HG02852 (cell line): ENCODE measurements at regions not wholly inside any gene's neighbourhood (a gene's known extent, or its start where the extent isn't known, plus 50 kb on each side); places are given as distances from the start of the nearest gene placed in this dataset.

Source experiments
- ATAC-seq: cut with Tn5 transposase; IDR thresholded peaks from one replicate; pipeline ENCODE4 v1.9.1; 2021; ENCODE audit warnings: mild to moderate bottlenecking, moderate library complexity; ENCODE audit not compliant: unreplicated experiment

DNA sequence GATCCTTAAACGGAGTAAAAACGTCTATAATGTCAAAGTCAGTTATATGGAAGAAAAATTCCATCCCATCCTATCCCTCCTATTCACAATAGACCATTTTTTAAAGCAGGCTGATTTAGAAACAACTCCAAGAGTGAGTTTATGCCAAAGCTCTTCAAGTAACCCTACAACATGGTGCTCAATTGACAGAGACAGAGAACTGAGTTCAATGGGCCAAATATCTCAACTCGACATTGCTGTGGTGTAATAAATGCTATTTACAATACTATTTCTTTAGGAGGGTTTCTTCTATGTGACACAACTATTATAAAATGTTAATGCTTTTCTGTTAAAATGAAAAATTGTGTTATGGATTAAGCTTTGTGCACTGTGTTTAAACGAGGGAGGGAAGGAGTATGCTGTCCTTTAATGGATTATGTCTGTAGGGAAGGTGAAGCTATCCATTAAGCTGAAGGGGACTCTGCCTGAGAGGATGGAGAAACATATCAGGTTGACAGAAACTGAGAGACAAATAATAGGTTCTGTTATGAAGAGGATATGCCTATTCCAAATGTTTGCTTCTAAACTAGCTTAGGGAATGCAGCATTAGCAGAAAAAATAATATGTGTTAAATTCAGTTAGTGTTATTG is 362.5 kb upstream of the CHRM3 start:
- no peak for ATAC-seq

DNA sequence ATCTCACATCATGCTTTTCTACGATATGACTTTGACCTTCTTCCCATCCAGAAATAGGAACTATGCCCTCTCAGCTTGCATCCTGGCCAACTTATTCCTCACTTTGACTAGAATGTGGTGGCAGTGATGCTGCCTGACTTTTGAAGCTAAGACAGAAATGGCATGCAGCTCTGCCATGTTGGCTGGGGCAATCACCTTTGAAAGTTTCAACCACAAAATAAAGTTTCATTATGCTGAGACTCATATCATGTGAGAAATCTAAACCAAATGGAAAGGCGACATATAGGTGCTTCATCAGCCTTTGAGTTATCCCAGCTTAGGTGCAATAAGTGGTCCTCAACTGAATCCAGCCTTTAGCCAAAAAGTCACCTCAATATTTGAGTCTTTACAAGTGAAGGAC is 370.0 kb upstream of the CHRM3 start:
- ATAC-seq, result no peak

DNA sequence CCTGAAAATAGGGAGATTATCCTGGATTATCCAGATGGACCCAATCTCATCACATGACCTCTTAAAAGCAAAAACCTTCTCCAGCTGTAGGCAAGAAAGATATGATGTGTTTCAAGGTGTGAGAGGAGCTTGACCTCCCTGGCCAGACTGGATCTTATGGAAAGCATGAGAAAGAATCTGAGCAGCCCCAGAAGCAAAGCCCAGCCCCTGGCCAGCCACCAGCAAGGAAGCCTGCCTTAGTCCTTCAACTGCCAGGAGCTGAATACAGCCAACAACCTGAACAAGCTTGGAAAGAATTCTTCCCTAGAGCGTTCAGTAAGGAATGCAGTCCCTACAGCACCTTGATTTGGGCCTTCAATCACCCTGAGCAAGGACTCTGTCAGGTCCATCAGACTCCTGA is 375.0 kb upstream of the CHRM3 start:
- ATAC-seq, result no peak

DNA sequence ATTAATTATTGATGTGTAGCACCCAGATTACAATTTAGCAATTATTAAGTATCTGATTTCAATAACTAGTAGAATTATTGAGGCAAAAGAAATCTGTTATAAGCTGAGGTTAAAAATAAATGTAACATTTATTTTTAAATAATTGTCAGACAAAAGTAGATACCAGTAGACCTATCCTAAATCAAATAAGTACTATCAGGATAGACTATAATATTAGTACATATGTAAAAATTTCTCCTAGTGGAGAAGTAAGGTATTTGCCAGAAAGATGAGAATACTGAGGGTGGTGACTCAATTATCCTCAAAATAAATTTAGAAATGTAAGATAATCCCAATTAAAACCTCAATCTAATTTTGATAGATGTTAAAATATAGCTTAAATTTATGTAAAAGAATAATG is 377.8 kb upstream of the CHRM3 start:
- ATAC-seq, result no peak

DNA sequence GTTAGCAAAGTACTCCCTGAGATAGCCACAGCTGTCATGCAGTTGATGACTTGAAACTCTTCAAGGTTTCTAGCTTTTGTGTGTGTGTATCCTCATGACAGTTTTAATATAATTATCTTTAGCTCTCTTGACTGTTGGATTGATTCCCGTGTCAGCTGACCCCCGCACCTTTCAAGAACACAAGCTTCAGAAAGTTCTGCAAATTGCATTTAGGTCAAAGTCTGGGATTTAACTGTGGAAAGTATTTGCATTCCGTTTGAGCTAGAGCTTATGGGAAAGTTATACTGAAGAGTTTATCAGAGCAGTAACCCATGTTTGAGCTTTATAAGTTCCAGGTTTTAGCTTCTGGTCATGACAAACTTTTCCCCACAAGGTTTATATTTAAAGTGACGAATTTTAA is 380.1 kb upstream of the CHRM3 start:
- ATAC-seq, result no peak

DNA sequence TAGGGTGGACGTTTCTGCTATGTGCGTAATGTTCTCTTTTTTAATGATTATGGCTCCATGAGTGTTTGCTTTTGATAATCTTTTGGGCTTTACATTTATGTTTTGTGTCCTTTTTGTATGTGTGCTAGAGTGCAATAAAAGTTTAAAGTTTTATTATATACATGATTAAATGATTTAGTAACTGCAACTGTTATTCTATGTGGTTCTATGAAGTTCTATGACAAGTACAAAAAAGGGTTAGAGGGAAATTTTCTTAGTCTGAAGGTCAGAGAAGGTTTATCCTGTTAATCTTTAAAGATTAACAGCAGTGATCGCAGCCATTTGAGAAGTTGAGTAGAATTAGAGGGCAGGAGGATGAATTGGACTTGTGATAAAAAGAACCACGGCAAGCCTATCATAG is 386.4 kb upstream of the CHRM3 start:
- ATAC-seq, result no peak

DNA sequence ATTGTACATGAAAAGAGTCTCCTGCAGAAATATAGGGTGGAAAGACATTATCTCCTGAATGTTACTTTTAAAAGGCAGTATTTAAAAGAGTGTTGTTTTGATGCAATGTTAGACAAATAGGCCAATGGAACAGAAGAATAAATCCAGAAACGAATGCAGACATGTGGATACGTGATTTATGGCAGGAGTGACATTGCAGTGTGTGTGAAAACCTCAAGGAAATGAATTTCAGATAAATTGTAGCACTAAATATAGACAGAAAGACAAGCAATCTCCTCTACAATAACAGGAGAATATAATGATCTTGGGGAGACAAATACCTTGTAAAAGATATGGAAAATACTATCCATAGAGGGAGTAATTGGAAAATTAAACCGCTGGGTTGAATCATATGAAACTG is 387.8 kb upstream of the CHRM3 start:
- ATAC-seq, result no peak

DNA sequence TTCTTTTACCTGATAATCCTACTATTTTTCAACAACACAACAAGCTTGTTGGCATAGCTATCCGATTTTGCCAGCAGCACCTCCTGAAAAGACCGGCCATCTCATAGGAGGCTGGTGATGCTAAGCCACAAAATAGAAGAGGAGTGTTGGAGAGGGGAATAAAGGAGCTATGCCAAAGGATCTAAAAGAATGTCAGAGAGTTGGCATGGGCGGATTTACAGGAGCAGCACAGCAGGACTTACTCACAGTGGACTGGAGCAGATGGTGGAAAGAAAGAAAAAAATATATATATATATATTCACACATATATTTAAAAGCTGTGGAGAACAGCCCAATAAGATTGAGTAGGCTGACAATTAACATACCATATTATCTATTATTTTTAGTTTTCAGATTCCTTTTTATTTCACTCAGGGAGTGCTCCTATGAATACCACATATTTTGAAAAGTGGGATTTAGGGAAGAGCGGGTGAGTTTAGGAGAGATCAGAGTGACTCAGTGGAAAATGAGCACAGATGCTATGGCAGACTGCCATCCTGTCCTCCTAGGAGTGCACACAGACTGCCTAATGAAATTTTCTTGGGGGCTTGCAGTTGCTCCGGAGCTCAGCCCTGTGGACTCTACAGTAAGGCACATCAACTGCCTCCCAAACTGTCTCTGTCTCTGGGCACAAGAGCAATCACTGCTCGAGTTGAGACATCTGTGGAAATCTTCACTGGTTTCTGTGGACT is 394.4 kb upstream of the CHRM3 start:
- ATAC-seq, result no peak

DNA sequence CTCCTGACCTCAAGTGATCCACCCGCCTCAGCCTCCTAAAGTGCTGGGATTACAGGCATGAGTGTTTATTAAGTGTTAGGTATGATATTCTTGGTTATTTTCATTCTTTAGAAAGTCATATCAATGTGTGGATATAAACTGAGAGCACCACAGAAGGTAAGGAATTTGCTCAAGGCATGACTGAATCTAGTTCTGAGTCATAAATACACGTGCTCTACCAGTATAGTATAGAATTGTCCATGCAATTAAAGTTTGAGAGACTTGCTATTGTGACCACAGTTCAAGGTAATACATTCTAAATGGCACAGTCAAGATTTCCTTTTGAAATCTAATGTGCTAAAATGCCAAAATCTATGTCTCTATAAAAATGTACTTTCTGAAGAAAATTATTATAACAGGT is 401.1 kb upstream of the CHRM3 start:
- ATAC-seq, result no peak

DNA sequence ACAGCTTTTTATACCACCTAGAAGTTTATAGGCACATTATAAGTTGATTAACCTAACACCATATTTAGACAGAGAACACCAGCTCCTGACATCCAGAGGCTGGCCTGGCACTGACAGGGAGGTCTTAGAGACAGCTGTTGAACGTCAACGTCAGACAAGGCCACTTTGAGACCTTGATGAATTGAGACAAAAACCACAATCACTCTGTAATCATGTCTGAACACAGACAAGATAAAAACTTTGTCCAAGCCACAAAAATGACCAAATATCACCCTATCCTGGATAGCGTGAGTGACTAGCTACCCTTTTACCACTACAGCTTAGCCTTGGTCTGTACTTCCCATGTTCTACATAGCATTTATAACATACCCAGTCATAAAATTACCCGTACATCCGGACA is 403.6 kb upstream of the CHRM3 start:
- ATAC-seq, result no peak

DNA sequence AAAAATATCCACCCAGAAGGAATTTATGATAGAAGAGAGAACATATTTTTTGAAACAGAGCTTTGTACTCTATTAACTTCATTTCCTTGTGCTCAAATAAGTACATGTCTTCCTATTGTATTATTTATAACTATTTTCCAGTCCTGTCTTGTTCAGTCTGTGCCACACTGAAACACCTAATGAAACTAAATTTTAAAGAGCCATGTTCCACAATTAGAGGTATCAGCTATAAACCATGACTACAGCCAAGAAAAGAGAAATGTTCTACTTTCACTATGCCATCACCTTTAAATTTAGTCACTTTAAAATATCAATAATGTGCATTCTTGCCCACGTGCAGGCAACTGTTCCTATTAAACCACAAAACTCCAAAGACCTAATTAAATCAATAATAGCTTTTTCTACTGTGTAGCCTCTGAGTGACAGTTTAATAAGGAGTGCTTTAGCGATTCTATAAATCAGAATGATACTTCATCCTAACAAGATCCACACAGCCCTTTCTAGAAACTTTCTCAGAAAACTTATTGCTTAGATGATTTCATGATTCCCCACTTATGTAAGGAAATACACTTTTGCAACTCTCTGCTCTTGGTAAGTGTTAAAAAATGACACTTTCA is 404.9 kb upstream of the CHRM3 start:
- ATAC-seq, result no peak

DNA sequence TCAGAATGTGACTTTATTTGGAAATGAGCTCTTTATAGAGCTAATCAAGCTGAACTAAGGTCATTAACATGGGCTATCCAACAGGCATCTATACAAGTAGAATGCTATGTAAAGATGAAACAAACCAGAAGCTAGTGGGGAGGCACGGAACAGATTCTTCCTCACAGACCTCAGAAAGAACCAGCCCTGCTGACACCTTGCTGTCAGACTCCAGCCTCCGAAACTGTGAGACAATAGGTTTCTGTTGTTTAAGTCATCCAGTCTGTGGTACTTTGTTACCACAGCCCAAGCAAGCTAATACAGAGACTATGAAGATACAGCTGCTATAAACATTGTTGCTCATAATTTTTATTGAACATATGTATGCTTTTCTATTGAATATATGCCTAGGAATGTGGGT is 406.3 kb upstream of the CHRM3 start:
- ATAC-seq, result no peak

DNA sequence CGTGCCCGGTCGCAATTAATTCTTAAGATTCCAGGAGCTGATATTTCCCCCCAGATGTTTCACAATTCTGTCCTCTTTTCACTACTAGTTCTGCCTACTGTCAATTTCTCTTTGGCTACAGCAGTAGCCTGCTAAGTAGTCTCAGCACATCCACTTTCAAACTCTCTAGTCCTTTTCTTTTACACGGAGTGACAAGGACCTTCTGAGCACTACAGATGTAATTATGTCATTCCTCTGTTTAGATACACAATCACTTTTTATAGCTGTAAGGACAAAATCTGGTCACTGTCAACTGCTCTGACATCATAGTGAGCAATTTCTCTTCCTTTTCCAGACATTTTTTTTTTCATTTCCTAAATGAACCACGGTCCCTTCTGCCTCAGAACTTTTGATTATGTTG is 421.7 kb upstream of the CHRM3 start:
- ATAC-seq, result no peak

DNA sequence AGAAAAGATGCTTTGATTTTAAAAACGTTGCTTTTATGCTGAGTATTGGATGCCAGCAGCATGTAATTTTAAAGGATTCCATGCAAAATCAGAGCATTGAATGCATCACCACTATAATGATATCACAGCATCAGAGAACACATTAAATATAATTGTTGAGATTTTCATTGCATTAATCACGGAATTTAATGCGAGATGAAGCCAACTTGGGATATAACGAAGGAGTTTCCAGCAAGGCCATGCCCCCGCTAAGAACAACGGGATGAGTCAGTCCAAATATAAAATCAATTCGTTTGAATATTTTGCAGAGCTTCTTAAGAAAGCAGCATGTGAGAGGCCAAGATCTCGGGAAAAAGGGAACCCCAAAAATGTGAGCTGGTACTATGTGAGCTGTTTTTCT is 423.4 kb upstream of the CHRM3 start:
- no peak for ATAC-seq

DNA sequence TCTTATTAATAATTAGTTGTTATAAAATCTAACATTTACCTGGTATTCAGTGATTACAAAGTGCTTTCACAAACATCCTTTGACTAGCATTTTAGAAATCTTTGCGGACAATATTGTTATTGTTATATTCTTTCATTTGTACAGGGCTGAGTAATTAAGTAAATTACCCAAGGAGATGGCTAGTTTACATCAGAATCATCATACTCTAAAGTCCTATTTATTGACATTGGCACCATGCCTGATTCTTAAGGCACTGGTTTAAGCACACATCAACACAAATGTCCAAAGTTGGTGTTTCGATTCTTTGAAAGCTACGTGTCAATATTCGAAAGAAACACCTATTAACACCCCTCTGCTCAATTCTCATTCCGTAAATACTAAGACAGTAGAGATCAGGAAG is 424.6 kb upstream of the CHRM3 start:
- no peak for ATAC-seq

DNA sequence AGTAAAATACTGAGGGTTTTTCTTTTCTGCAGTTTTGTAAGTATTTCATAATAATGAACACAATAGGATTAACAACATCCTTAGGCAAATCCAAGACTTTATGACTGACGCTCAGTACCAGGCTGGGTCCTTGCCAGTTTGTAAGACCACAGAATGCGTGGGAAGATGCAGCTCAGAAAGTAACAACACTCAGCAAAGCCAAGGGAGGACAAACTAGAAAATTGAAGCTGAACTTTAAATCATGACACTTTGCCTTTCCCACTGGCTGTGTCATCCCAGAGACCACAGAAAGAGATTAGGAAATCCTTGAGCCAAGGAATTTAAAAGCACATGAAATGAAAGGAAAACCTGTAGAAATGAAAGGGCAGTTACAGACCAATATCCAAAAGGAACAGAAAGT is 426.3 kb upstream of the CHRM3 start:
- ATAC-seq, result no peak

DNA sequence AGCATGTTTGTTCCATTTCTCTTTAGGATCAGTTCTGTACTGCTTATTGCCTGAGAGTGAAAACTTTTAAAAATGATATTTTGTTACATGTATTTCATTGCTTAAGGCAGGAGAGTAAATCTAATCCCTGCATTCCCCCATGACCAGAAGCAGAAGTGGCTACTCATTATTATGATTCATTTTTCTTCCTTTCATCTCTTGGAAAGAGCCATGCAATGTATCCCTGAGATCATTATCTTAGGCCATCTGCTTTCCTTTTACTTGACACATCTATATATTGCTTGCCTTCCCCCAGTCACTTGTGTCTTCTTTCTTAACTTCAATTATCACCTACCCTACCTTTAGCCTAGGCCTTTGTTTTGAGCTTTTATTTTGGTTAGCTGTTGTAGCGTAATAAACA is 430.4 kb upstream of the CHRM3 start:
- no peak for ATAC-seq

DNA sequence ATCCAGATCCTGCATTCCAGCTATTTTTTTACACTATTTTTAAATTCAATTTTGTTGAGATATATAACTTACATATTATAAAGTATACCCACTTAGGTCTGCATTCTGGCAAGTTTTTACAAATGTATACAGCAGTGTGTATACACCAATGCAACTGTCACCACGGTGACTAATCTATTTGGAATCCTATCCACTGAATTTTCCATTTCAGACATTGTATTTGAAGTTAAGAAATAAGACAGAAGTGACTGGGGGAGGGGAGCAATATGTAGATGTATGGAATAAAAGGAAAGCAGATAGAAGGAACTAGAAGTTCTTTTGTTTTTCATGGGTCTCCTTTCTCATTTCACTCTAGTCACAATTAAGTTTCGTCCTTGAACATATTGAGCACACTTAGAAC is 431.5 kb upstream of the CHRM3 start:
- no peak for ATAC-seq

DNA sequence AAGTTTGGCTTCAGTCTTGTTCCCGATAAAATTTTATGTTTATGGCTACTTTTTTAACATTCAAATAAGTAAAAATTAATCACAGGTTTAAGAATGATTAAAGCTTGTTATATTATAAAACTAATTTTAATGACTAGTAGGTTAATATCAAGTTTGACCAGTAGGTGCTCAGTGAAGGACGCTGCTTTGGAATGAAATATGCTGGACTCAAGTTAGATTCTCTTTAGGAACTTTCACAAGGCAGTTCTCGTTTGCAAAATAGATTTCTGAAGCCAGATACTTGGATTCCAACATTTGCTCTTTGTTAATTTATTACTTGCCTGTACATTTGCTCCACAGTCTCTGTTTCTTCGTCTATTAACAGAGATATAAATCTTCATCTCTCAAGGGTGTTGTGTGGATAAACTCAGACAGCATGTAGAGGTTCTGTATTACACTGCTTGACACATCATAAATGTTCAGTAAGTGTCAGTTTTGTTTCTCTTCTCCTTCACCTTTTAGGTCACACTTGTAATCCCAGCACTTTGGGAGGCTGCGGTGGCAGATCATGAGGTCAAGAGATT is 432.8 kb upstream of the CHRM3 start:
- ATAC-seq, result no peak

DNA sequence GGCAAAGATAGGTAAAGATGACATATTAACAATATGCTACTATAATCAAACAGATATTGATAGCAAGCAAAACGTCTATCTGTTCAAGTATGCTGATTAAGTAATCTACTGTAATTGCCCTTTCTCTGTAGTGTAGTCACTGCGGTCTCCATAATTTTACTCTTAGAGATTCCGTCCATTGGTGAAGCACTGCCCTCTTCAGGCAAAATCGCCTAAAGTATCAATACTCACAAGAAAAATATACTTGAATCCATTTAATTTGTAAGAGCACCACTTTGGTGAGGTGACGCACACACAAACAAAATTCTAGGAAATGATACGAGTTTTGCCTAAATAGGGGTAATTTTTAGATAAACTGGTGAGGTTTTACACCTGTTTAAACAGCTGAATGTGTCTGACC is 434.6 kb upstream of the CHRM3 start:
- no peak for ATAC-seq

DNA sequence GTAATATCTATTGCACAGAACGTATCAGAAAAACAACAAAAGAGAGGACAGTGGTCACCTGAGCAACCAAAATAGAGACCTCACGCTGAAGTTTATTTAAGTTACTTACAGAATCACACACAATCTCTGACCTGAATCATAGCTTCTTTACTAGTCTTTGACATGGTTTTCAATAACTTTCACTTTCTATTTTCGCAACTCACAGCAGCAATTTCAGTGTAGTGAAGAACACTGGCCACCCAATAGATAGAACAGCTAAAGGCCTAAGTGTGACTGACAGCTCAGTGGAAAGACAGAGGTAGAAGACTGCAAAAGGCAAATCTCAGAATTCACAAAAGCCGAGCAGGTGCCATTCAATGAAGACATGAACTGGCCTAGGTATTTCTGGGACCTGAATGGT is 435.6 kb upstream of the CHRM3 start:
- ATAC-seq, result no peak

DNA sequence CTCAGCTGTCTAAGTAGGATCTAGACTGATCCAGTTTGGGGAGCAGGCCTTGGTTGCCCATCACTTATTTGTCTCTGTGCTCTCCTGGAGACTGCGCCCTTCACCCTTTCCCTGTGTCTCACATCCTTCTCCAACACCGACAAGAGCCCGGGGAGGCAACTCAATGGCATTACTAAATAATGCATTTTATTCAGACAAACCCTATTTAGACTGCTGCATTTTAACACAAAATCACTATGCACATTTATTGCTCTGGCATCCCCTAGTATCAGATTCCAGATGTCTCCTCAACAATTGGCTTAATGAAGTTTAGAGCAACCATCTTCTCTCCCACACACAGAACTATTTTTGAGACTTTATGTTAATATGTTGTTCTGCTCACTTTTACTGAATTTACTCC is 436.4 kb upstream of the CHRM3 start:
- ATAC-seq, result no peak
